ENCODE measurements at regions not wholly inside any gene's neighbourhood (a gene's known extent, or its start where the extent isn't known, plus 50 kb on each side); places are given as distances from the start of the nearest gene placed in this dataset.

DNA sequence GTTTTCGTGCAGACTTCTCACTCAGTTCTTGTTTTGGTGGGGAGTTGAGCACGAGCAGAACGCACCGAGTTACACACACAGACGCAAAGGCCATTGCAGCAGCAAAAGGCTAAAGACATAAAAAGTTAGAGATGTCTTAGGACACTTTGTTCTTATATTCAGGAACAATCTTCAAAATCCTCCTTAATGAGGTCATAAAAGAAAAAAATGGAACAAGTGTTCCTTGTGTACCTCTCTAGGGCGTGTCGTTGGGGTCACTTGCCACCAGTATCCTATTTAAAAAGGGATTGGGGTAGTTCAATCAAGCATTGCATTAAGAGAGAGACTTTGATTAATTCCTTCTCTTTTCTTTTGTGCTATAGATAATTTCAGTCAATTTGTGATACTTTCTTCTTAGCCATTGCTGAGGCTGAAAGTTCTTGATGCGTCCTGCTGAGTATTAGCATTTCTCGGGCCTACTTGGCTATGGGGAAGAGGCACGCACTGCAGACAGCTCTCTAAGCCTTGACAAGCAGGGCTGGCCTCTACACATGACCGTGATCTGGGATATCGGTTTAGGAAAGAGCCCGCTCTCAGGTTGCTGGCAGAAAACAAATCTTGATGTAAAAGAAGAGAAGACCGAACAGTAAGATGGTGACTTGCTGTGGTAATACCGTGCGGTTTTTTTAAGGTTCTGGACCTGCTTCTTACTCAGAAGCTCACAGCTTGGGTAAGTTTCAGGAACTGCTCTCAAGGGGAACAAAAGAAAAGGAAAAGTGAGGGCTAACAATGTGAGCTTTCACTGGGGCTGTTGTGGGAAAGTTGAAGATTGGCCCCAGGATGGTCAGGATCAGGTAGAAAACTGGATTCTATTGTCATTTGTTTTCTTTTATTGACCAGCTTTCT is 223.6 kb downstream of the TM9SF2 start:
- no peak overlapping the region for H3K4me3 ChIP-seq
- no peaks in the 10 kb centered on the region for H3K36me3 ChIP-seq
- ATAC-seq = no peak
- intact Hi-C loops (cut with DNase I) = no loop called here
- TF ChIP-seq, protein P1, sequence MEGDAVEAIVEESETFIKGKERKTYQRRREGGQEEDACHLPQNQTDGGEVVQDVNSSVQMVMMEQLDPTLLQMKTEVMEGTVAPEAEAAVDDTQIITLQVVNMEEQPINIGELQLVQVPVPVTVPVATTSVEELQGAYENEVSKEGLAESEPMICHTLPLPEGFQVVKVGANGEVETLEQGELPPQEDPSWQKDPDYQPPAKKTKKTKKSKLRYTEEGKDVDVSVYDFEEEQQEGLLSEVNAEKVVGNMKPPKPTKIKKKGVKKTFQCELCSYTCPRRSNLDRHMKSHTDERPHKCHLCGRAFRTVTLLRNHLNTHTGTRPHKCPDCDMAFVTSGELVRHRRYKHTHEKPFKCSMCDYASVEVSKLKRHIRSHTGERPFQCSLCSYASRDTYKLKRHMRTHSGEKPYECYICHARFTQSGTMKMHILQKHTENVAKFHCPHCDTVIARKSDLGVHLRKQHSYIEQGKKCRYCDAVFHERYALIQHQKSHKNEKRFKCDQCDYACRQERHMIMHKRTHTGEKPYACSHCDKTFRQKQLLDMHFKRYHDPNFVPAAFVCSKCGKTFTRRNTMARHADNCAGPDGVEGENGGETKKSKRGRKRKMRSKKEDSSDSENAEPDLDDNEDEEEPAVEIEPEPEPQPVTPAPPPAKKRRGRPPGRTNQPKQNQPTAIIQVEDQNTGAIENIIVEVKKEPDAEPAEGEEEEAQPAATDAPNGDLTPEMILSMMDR (IDR thresholded peaks at IDR 0.05) = no peak
- H3K27me3 ChIP-seq = no peaks in the 10 kb centered on the region
- DNase-seq = no peak
- H3K27ac ChIP-seq = no peak overlapping the region
- H3K9me3 ChIP-seq = no peaks in the 10 kb centered on the region
- H3K4me1 ChIP-seq = no peaks in the 10 kb centered on the region

DNA sequence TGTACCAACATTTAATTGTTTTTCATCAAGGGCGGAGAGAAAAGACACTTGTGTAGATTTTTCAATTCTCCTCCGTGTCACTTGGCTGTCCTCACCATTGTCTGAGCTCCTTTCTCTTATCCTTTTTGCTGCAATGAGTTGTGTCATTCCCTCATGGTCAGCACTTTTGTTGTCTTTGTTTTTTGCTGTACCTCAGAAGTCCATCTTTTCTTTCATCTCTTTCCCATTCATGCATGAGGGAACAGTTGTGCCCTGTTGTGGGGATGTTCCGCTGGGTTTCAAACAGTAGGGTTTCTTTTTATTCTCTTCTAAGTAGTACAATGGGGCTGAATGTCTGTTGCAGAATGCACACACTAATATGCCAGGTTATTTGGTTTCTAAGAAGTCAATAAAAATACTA is 222.6 kb downstream of the TM9SF2 start:
- no peak for ATAC-seq
- no peak overlapping the region for H3K27ac ChIP-seq
- TF ChIP-seq, protein P1 (IDR thresholded peaks at IDR 0.05) = no peak

DNA sequence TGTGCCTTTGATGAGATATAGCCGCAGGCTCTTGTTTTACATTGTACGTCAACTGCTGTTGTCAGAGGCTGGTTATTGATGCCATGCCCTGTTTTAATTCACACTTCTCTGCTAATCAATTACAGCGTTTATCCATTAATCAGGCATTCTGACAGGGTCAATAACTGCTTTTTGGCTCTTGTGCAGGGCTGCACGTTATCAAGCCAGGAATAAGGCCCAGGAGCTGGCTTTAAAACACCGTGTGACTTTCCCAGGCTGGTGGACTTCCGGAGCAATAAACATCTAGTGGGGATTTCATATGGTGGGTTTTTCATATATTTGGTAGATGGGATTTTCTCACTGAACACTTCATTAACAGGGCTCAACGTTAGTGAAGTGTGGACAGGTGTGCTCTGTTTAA is 221.7 kb downstream of the TM9SF2 start:
- TF ChIP-seq, protein P1 (IDR thresholded peaks at IDR 0.05) = no peak
- H3K4me3 ChIP-seq = no peak overlapping the region

More for the DNA sequence above, 222.6 kb downstream of the TM9SF2 start:
- H3K36me3 ChIP-seq = no peaks in the 10 kb centered on the region
- DNase-seq = no peak
- H3K4me3 ChIP-seq = no peak overlapping the region
- intact Hi-C loops (cut with DNase I) = no loop called here
- no peaks in the 10 kb centered on the region for H3K9me3 ChIP-seq
- no peaks in the 10 kb centered on the region for H3K4me1 ChIP-seq
- no peaks in the 10 kb centered on the region for H3K27me3 ChIP-seq

DNA sequence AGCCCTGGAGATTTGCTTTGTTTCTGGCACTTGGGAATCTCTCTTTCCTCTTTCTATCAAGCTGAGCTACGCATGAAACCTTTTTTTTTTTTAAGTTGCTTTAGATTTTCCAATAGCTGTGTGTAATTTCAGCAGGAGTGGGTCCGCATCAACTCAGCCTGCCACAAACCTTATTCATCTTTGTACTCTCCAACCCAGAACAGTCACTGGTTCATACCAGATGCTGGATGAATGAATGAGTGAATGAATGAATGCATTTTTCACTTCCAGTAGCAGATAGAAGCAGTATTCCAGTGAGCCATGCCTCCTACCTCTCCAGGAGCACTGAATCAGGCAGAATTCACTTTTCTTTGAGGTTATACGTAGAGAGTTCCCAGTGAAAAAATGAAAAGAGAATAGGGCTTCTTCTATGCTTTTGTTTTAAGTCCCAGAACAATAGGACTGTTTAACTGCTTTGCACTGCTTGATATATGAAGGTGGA is 221.1 kb downstream of the TM9SF2 start:
- ATAC-seq = no peak
- intact Hi-C loops (cut with DNase I) = no loop called here
- Histone ChIP-seq H3K4me3 (no peak overlapping the region), H3K36me3 (no peaks in the 10 kb centered on the region), H3K27ac (no peak overlapping the region), H3K9me3 (no peaks in the 10 kb centered on the region), H3K27me3 (no peaks in the 10 kb centered on the region), H3K4me1 (no peaks in the 10 kb centered on the region)
- no peak for DNase-seq
- TF ChIP-seq, protein P1 (IDR thresholded peaks at IDR 0.05) = no peak

More for the DNA sequence above, 221.7 kb downstream of the TM9SF2 start:
- H3K9me3 ChIP-seq = no peaks in the 10 kb centered on the region
- H3K4me1 ChIP-seq = no peaks in the 10 kb centered on the region
- H3K36me3 ChIP-seq = no peaks in the 10 kb centered on the region
- intact Hi-C loops (cut with DNase I) = no loop called here
- H3K27me3 ChIP-seq = no peaks in the 10 kb centered on the region
- H3K27ac ChIP-seq = no peak overlapping the region
- no peak for DNase-seq
- no peak for ATAC-seq

DNA sequence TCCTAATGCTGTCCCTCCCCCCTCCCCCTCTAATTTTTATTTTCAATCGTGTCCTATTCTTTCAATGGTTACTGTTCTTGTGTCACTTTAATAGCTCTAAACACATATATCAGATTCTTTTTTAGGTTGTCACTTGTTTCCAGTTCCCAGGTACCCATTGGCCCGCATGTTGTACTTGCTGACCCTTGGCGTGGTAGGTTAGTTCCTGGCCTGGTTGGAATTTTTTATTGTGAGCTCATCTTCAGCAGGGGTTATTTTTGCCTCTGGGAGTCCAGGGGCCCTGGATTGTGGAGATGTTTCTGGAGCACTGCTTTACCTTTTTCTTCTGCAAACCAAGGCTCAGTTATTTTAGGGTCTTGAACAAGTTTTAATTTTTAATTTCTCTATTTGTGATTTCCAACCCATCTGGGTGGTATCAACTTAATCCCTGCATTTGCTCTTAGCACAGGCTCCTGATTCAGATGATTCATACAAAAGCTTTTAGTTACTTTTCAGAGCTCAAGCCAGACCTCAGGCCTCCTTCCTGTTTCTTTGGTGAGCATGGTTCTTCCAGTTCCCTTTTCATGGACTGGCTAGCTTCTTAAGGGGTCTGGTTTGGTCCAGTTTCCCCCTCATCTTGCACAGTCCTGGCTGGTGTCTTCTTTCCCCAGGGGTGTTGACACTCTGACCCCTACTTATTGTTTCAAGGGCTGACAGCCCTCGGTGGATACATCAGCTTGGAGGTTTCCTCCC is 220.5 kb downstream of the TM9SF2 start:
- no peak overlapping the region for H3K4me3 ChIP-seq
- H3K27ac ChIP-seq = no peak overlapping the region
- TF ChIP-seq, protein P1 (IDR thresholded peaks at IDR 0.05) = no peak
- no peaks in the 10 kb centered on the region for H3K4me1 ChIP-seq
- H3K9me3 ChIP-seq = no peaks in the 10 kb centered on the region
- H3K36me3 ChIP-seq = no peaks in the 10 kb centered on the region
- DNase-seq (no peak), ATAC-seq (no peak)
- intact Hi-C loops (cut with DNase I) = no loop called here
- H3K27me3 ChIP-seq = no peaks in the 10 kb centered on the region

Data from upper lobe of right lung (tissue), 1 donor.